Natural killer cell (primary cell): ENCODE measurements at regions not wholly inside any gene's neighbourhood (a gene's known extent, or its start where the extent isn't known, plus 50 kb on each side); places are given as distances from the start of the nearest gene placed in this dataset.

Source experiments
- ATAC-seq, 3 donors: fragments of 150-1000 bp in 2 of 3; fragments of 200-7000 bp in 1 of 3; cut with Tn5 transposase; 1 replicate in 1 of 3; 2 replicates in 2 of 3; pipeline ENCODE4 v1.10.0; 2021; ENCODE audit warnings: mild to moderate bottlenecking in 2 of 3, moderate library complexity in 2 of 3
- DNase-seq, 2 donors: peaks; one replicate each; pipeline versions ENCODE4 v3.0.0 to v3.0.0-alpha.2; 2013 to 2021; ENCODE audit warnings: mixed read lengths in 1 of 2
- H3K27ac ChIP-seq: one replicate; pipeline ENCODE4 v1.5.1; 2013; ENCODE audit warnings: mild to moderate bottlenecking, low read length
- H3K27me3 ChIP-seq: one replicate; pipeline ENCODE4 v1.6.1; 2013; ENCODE audit warnings: low read length; ENCODE audit not compliant: control insufficient read depth, insufficient read depth
- H3K36me3 ChIP-seq: one replicate; pipeline ENCODE4 v1.6.1; 2013; ENCODE audit warnings: low read length; ENCODE audit not compliant: control insufficient read depth, insufficient read depth
- H3K4me1 ChIP-seq: one replicate; pipeline ENCODE4 v1.6.1; 2013; ENCODE audit warnings: low read length; ENCODE audit not compliant: control insufficient read depth, insufficient read depth
- H3K4me3 ChIP-seq: one replicate; pipeline ENCODE4 v1.5.1; 2013; ENCODE audit warnings: low read length
- H3K9me3 ChIP-seq: one replicate; pipeline ENCODE4 v1.6.1; 2013; ENCODE audit warnings: low read length; ENCODE audit not compliant: control insufficient read depth, insufficient read depth
- H3K27ac Mint-ChIP-seq, 2 donors: one replicate each; pipeline ENCODE4 v1.8.0; 2022; ENCODE audit warnings: mild to moderate bottlenecking in 2 of 2, mixed read lengths in 2 of 2, moderate library complexity in 1 of 2
- H3K27me3 Mint-ChIP-seq, 2 donors: one replicate each; pipeline ENCODE4 v1.8.0; 2022; ENCODE audit warnings: low read depth in 2 of 2, mixed read lengths in 2 of 2
- H3K36me3 Mint-ChIP-seq: one replicate; pipeline ENCODE4 v1.8.0; 2022; ENCODE audit warnings: mixed read lengths
- H3K4me1 Mint-ChIP-seq, 2 donors: one replicate each; pipeline ENCODE4 v1.8.0; 2022; ENCODE audit warnings: mixed read lengths in 2 of 2
- H3K4me3 Mint-ChIP-seq: one replicate; pipeline ENCODE4 v1.8.0; 2022; ENCODE audit warnings: mild to moderate bottlenecking, moderate library complexity, mixed read lengths
- H3K9me3 Mint-ChIP-seq, 2 donors: one replicate each; pipeline ENCODE4 v1.8.0; 2022; ENCODE audit warnings: mixed read lengths in 2 of 2
- CTCF ChIP-seq: fragments of 200-600 bp; IDR thresholded peaks from one replicate; pipeline ENCODE4 v1.8.0; 2022; ENCODE audit warnings: antibody characterized with exemption
- WGBS: methylation state at CpG from one replicate; pipeline ENCODE4 v1.1.7; 2013; ENCODE audit warnings: missing lambda C conversion rate; ENCODE audit not compliant: insufficient coverage; 5-methylcytosine and 5-hydroxymethylcytosine counted together
- intact Hi-C: fragments of 100-400 bp; cut with micrococcal nuclease; formaldehyde crosslinking; loops from one replicate; pipeline ENCODE4 v1.14.2; 2022

- H3K4me3 ChIP-seq = no peak overlapping the region
- DNase-seq (no peak), ATAC-seq (no peak)
- H3K4me1 ChIP-seq = no peaks in the 10 kb centered on the region
- H3K27ac ChIP-seq = no peak overlapping the region
- Mint-ChIP-seq H3K27me3 (no peaks in the 10 kb centered on the region), H3K27ac (no peak overlapping the region), H3K36me3 (peaks cover 7% of the 10 kb centered on the region), H3K4me3 (no peak overlapping the region), H3K9me3 (peaks cover 10 to 20% of the 10 kb centered on the region in 2 donors), H3K4me1 (no peaks in the 10 kb centered on the region)
- H3K27me3 ChIP-seq = no peaks in the 10 kb centered on the region
- H3K9me3 ChIP-seq = no peaks in the 10 kb centered on the region
- H3K36me3 ChIP-seq = no peaks in the 10 kb centered on the region
- intact Hi-C loops = no loop called here
- TF ChIP-seq CTCF = no peak
Observed at GRCh38 chr4:19416146-19416545, 835.6 kb upstream of the SLIT2 start.

GRCh38 chr4:19408490-19408889 is 843.2 kb upstream of the SLIT2 start:
- no peaks in the 10 kb centered on the region for H3K36me3 ChIP-seq
- Mint-ChIP-seq H3K4me3 (no peak overlapping the region), H3K27me3 (no peaks in the 10 kb centered on the region), H3K4me1 (no peaks in the 10 kb centered on the region), H3K27ac (no peak overlapping the region), H3K9me3 (peaks cover 9 to 22% of the 10 kb centered on the region in 2 donors), H3K36me3 (no peaks in the 10 kb centered on the region)
- intact Hi-C loops = no loop called here
- H3K4me1 ChIP-seq = no peaks in the 10 kb centered on the region
- no peaks in the 10 kb centered on the region for H3K27me3 ChIP-seq
- no peak overlapping the region for H3K27ac ChIP-seq
- no peaks in the 10 kb centered on the region for H3K9me3 ChIP-seq
- DNase-seq (no peak), ATAC-seq (no peak)
- 100% methylated on average over 1 of the region's 1 CpG for WGBS
- TF ChIP-seq CTCF = no peak
- H3K4me3 ChIP-seq = no peak overlapping the region

DNA sequence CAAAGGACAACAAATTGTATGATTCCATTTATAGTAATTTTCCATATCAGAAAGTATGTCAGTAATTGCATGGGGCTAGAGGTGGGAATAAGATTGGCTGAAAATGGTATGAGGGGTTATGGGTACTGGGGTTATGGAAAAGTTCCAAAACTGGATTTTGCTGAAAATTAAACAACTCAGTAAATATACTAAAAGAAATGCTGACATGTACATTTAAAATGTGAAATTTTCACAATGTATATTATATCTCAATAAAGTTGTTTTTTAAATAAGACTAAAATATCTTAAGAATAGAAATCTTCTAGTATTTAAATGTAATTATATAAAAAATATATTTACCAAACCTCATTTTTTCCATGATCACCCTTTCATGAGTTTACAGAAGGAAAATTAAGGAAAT is 844.9 kb upstream of the SLIT2 start:
- ATAC-seq = no peak
- Mint-ChIP-seq H3K36me3 (no peaks in the 10 kb centered on the region), H3K9me3 (peaks cover 14 to 34% of the 10 kb centered on the region in 2 donors), H3K27ac (no peak overlapping the region), H3K27me3 (no peaks in the 10 kb centered on the region), H3K4me3 (no peak overlapping the region), H3K4me1 (no peaks in the 10 kb centered on the region)
- no peak for DNase-seq
- no peaks in the 10 kb centered on the region for H3K4me1 ChIP-seq
- intact Hi-C loops = no loop called here
- no peak overlapping the region for H3K4me3 ChIP-seq
- no peaks in the 10 kb centered on the region for H3K27me3 ChIP-seq
- no peak for TF ChIP-seq CTCF
- H3K36me3 ChIP-seq = no peaks in the 10 kb centered on the region
- H3K27ac ChIP-seq = no peak overlapping the region
- no peaks in the 10 kb centered on the region for H3K9me3 ChIP-seq

DNA sequence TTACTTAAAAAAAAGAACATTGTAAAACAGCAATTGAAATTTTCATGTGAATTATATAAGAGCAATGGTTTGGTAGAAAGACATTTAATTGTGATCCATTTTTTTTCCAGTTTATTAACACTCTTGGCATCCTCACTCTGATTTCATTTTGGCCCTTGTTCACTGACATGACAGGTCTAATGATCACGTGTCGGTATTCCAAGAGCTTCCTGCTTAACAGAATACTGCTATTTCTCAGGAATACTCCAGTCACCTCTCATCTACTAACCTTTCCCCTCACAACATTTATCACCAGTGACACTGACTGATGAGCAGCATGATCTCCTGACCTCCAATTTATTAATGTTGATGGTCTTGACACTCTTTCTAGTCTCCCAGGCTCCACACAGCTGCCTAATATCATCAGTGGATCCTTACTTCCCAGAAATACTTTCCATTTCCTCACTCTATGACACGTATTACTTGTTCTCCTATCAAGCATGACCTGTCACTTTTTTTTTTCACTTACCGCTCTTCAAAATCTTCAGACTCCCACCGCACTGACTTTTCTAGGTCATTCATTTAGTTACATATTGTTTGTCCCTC is 847.8 kb upstream of the SLIT2 start:
- H3K36me3 Mint-ChIP-seq = no peaks in the 10 kb centered on the region
- no peaks in the 10 kb centered on the region for H3K4me1 Mint-ChIP-seq
- no peak for TF ChIP-seq CTCF
- Histone ChIP-seq H3K36me3 (no peaks in the 10 kb centered on the region), H3K27me3 (no peaks in the 10 kb centered on the region), H3K27ac (no peak overlapping the region), H3K4me3 (no peak overlapping the region), H3K4me1 (no peaks in the 10 kb centered on the region), H3K9me3 (no peaks in the 10 kb centered on the region)
- H3K4me3 Mint-ChIP-seq = no peak overlapping the region
- no peak for DNase-seq
- intact Hi-C loops = no loop called here
- 78% methylated on average over 5 of the region's 5 CpGs for WGBS
- no peaks in the 10 kb centered on the region for H3K27me3 Mint-ChIP-seq
- no peak overlapping the region for H3K27ac Mint-ChIP-seq
- ATAC-seq = no peak
- H3K9me3 Mint-ChIP-seq = peaks cover 10 to 29% of the 10 kb centered on the region in 2 donors
